ENCODE measurements at regions not wholly inside any gene's neighbourhood (a gene's known extent, or its start where the extent isn't known, plus 50 kb on each side); places are given as distances from the start of the nearest gene placed in this dataset.

DNA sequence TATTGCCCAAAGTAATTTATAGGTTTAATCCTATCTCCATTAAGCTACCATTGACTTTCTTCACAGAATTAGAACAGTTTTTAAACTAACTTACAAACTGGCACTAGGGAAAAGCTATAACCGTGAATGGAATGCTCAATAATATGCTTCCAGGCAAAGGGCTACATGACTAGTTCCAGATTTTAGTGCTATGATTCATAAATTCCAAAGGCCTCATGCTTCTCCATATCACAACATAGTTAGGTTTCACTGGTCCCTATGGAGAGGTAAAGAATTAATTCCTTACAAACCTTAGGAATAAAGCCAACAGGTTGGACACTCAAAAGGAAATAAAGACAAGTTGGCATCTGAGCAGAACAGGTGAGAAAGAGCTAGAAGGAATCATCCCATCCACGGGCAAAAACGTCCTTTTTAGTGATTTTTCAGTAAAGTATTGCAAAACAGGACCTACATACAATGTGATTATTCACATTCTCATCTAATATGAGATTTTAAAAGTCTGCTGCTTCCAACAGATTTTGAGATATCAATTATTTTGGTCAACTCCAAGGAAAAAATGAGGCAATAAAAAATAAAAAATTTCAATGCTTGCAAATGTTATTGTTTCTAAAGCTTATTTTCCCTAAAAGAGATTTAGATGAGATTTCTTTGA is 97.0 kb upstream of the TARS1 start:
- Mint-ChIP-seq H3K36me3 (ENCODE audit: low read depth) (no peaks in the 10 kb centered on the region), H3K4me1 (peaks cover 18% of the 10 kb centered on the region), H3K9me3 (peaks cover 1% of the 10 kb centered on the region), H3K27ac (no peak overlapping the region), H3K27me3 (ENCODE audit: insufficient read depth) (no peaks in the 10 kb centered on the region), H3K4me3 (no peak overlapping the region)
- WGBS, 2 experiments (ENCODE audit: insufficient coverage in 1 of 2, insufficient read length in 1 of 2) = 87 to 100% methylated on average over 1 to 3 of the region's 3 CpGs
- Histone ChIP-seq H3K9me3 (ENCODE audit: control insufficient read depth, low read length) (no peaks in the 10 kb centered on the region), H3K4me1 (ENCODE audit: control insufficient read depth, insufficient read depth, low read length) (no peaks in the 10 kb centered on the region), H3K9ac (ENCODE audit: extremely low read depth, low read length, poor library complexity, severe bottlenecking) (no peak overlapping the region), H3K27me3 (ENCODE audit: control insufficient read depth, insufficient read depth, low read length, poor library complexity, severe bottlenecking) (no peaks in the 10 kb centered on the region), H3K27ac (ENCODE audit: low read depth, low read length) (no peak overlapping the region), H3K4me3 (ENCODE audit: low read length) (no peak overlapping the region), H3K36me3 (ENCODE audit: control insufficient read depth, insufficient read depth, low read length) (no peaks in the 10 kb centered on the region)
- DNase-seq = no peak
- TF ChIP-seq CTCF (conservative IDR thresholded peaks at IDR 0.05) = no peak

DNA sequence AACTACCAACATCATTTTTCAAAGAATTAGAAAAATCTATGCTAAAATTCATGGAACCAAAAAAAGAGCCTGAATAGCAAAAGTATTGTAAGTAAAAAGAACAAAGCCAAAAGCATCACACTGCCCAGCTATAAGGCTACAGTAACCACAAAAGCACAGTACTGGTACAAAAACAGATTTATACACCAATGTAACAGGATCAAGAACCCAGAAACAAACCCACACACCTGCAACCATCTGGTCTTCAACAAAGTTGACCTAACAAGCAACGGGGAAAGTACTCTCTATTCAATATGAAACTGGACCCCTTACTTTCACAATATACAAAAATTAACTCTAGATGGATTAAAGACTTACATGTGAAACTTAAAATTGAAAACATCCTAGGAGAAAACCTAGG is 94.2 kb upstream of the TARS1 start:
- Histone ChIP-seq H3K4me3 (ENCODE audit: low read length) (no peak overlapping the region), H3K4me1 (ENCODE audit: control insufficient read depth, insufficient read depth, low read length) (no peaks in the 10 kb centered on the region), H3K9me3 (ENCODE audit: control insufficient read depth, low read length) (no peaks in the 10 kb centered on the region), H3K36me3 (ENCODE audit: control insufficient read depth, insufficient read depth, low read length) (no peaks in the 10 kb centered on the region), H3K27me3 (ENCODE audit: control insufficient read depth, insufficient read depth, low read length, poor library complexity, severe bottlenecking) (no peaks in the 10 kb centered on the region), H3K27ac (ENCODE audit: low read depth, low read length) (no peak overlapping the region), H3K9ac (ENCODE audit: extremely low read depth, low read length, poor library complexity, severe bottlenecking) (no peak overlapping the region)
- WGBS, 2 experiments (ENCODE audit: insufficient coverage in 1 of 2, insufficient read length in 1 of 2) = 86% methylated on average over 1 of the region's 1 CpG
- no peak for DNase-seq
- no peaks in the 10 kb centered on the region for H3K36me3 Mint-ChIP-seq (ENCODE audit: low read depth)
- TF ChIP-seq CTCF (conservative IDR thresholded peaks at IDR 0.05) = no peak
- no peaks in the 10 kb centered on the region for H3K27me3 Mint-ChIP-seq (ENCODE audit: insufficient read depth)
- H3K4me3 Mint-ChIP-seq = no peak overlapping the region
- H3K4me1 Mint-ChIP-seq = no peaks in the 10 kb centered on the region
- H3K27ac Mint-ChIP-seq = no peak overlapping the region
- peaks cover 4% of the 10 kb centered on the region for H3K9me3 Mint-ChIP-seq

DNA sequence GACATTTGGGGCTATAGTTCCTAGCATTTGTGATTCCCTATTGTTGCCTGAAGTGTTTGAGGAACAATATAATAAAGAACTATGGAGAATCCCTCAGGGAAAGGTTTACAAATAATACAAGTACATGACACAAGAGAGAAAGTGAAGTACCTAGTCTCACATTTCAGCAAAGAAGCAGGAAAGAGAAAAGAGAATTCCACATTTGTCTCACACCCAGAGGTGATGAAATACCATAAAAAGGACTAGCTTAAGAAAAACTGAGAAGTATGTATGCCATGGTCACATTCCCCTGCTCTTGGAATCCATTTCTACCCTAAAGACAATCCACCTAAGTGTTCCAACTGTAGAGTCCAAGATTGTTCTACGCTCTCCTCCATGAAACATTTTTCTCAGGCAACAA is 79.0 kb upstream of the TARS1 start:
- no peaks in the 10 kb centered on the region for H3K36me3 ChIP-seq (ENCODE audit: control insufficient read depth, insufficient read depth, low read length)
- H3K4me3 ChIP-seq (ENCODE audit: low read length) = no peak overlapping the region
- no peak overlapping the region for H3K27ac Mint-ChIP-seq
- H3K4me1 ChIP-seq (ENCODE audit: control insufficient read depth, insufficient read depth, low read length) = peaks cover 7% of the 10 kb centered on the region
- no peak overlapping the region for H3K4me3 Mint-ChIP-seq
- H3K36me3 Mint-ChIP-seq (ENCODE audit: low read depth) = no peaks in the 10 kb centered on the region
- WGBS, 2 experiments (ENCODE audit: insufficient coverage in 1 of 2, insufficient read length in 1 of 2) = 100% methylated on average over 1 of the region's 1 CpG; no CpG with 5 or more reads in 1 of the 2 experiments
- H3K27me3 Mint-ChIP-seq (ENCODE audit: insufficient read depth) = peaks cover 4% of the 10 kb centered on the region
- H3K27ac ChIP-seq (ENCODE audit: low read depth, low read length) = no peak overlapping the region
- H3K4me1 Mint-ChIP-seq = peaks cover 19% of the 10 kb centered on the region
- DNase-seq = no peak
- H3K9ac ChIP-seq (ENCODE audit: extremely low read depth, low read length, poor library complexity, severe bottlenecking) = no peak overlapping the region
- no peaks in the 10 kb centered on the region for H3K27me3 ChIP-seq (ENCODE audit: control insufficient read depth, insufficient read depth, low read length, poor library complexity, severe bottlenecking)
- no peaks in the 10 kb centered on the region for H3K9me3 ChIP-seq (ENCODE audit: control insufficient read depth, low read length)
- TF ChIP-seq CTCF (conservative IDR thresholded peaks at IDR 0.05) = no peak
- H3K9me3 Mint-ChIP-seq = peaks cover 21% of the 10 kb centered on the region
